Suppressor macrophage (primary cell): ENCODE measurements at regions not wholly inside any gene's neighbourhood (a gene's known extent, or its start where the extent isn't known, plus 50 kb on each side); places are given as distances from the start of the nearest gene placed in this dataset.
A peak's percentile ranks its signal among the peaks of the same experiment; 100 is the strongest.

Experiments used
- DNase-seq, 4 experiments: peaks; one replicate each; pipeline ENCODE4 v3.0.0-alpha.2; 2020 to 2022

- DNase-seq, result peak; percentile 71 to 88 (median 84)
Observed at GRCh38 chr13:29925457-29926097, 75.2 kb upstream of the UBL3 start.

- DNase-seq, result no peak
Observed at GRCh38 chr13:29924482-29925350, 74.3 kb upstream of the UBL3 start.

GRCh38 chr13:29923554-29924481 lies 73.4 kb upstream of the UBL3 start:
- DNase-seq, result peak; percentile 24 to 59 (median 46)

- DNase-seq, result no peak
Observed at GRCh38 chr13:29922896-29923295, 72.5 kb upstream of the UBL3 start.

DNA sequence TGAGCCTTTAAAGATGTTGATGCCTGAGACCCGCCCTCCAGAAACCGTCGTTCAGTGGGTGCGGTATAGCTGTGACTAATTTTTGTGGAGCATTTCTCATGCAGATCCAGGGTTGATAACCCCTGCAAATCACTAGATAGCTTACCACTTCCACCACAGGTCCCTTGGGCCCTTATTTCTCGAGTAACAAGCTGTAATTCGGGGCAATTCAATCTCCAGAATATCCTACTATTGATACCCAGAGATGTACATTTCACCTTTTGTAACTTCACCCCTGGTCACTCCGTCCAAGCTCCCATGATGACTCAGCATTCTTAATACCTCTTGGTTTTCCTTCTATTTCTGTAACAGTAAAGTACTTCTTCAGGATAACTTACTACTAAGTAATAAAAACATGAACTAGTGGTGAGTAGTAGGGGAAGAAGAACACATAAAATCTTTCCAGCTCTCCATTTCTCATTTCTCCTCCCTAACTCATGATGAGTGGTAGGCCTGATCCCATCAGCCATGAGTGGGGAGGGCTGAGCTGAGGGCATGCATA lies 71.9 kb upstream of the UBL3 start:
- no peak for DNase-seq

- no peak for DNase-seq
Observed at GRCh38 chr13:29921542-29921941, 71.1 kb upstream of the UBL3 start.

DNA sequence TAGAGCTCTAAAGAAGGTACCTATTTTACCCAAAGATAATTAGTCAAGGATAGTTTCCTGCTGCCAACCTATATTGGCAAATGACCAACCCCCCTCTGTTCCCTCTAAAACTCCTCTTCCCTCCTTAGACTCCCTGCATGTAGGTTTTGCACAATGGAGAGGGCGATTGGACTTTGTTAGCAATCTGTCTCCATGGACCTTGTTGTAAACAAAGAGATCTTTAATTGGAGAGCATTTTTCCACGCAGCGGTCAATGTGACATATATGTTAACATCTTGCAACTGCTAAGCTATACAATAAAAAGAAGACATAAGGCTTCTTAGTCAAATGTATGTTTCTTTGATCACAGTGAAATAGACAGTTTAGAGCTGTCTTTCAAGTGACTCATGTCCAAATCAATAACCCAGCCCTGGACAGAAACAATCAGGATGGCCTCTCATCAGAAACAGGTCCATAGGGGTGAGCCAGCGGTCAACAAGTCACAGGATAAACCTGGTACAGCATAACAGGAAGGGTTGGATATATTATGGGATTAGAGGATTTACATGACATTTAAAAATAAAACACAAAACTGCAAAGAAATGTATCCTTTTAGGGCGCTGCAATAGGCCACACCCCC lies 69.7 kb upstream of the UBL3 start:
- DNase-seq, result no peak

GRCh38 chr13:29918845-29919244 lies 68.4 kb upstream of the UBL3 start:
- no peak for DNase-seq

DNA sequence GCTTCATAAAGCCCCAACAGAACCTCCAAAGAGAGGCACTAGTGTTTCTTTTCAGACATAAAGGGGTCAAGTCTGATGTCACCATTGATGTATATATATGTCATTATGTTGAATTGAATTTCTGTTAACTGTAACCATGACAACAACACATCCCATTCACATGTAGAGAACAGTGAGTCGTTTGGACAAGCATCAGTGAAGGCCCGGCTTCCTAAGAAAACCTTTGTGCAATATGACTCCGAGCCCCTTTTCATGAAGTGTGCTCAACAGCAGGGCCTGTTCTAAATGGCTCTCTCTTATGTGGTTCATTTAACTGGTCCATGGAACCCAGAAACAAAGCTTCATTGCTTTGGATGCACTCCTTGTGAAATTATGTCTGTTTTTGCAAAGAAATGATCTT lies 67.2 kb upstream of the UBL3 start:
- no peak for DNase-seq

- peak; percentile 40 to 71 (median 59) for DNase-seq
Observed at GRCh38 chr13:29914581-29914980, 64.2 kb upstream of the UBL3 start.

GRCh38 chr13:29911781-29912418 lies 61.5 kb upstream of the UBL3 start:
- DNase-seq, result no peak

DNA sequence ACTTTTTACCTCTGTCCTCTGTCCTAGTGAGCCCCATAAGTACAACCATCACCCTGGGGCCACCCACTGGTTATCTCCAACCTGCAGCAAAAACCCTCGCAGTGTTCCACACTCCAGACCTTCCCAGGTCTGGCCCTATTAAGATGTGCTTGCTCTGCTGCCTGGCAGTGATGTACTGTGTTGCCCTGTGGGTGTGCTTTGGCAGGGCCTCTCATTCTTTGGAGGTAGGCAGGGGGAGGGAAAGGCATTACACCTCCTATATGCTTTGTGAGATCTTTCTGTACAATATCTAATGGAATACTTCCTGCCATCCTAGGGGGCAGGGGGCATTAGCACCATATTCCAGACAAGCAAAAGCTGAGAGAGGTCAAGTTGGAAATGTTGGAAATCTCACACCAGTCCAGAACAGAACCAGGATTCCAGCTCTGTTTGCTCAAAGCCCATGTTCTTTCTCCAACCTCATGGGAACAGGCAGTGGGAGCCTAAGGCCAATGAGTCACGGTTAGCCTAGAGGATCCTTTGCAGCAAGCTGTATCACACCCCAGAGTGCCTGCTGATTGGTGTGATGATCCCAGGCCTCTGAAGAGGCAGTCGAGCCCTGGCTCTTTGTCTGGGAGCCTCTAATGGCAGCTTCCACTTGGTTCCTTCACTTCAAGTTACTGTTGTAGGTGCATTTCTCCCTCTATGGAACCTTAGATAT lies 59.7 kb upstream of the UBL3 start:
- no peak for DNase-seq

GRCh38 chr13:29909081-29909730 lies 58.8 kb upstream of the UBL3 start:
- no peak for DNase-seq

- no peak for DNase-seq
Observed at GRCh38 chr13:29908416-29909080, 58.1 kb upstream of the UBL3 start.

- no peak for DNase-seq
Observed at GRCh38 chr13:29907670-29908069, 57.3 kb upstream of the UBL3 start.

- no peak for DNase-seq
Observed at GRCh38 chr13:29906432-29907011, 56.1 kb upstream of the UBL3 start.

DNA sequence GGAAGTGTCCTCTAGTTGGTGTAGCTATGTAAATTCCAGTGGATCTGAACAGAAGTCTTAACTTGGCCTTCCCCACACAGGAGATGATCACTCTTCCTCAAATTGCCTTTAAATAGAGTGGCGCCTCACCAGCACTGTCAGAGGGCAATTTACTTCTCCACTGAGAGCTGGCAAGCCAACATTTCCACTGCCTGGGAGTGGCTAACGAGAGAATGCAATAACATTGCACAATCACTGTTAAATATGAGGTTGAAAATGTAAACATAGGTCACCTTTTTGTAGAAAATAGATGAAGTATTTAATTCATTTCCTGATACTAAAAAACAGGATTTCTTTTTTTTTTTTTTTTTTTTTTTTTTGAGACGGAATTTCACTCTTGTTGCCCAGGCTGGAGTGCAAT lies 55.4 kb upstream of the UBL3 start:
- DNase-seq, result peak; percentile 73 to 86 (median 84)

- no peak for DNase-seq
Observed at GRCh38 chr13:29903996-29904395, 53.6 kb upstream of the UBL3 start.

DNA sequence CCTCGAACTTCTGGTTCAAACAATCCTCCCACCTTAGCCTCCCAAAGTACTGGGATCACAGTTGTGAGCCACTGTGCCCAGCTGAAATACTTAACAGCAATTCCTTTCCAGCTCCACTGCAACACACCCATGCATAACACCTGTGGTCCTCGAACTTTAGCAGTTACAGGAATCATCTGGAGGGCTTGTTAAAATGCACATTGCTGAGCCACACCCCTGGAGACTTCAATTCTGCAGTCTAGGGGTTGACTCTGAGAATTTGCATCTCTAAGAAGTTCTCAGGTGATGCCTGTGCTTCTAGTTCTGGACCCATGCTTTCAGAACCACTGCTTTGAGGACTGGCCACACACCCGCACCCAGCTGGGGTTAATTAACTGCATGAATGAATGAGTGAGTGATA lies 53.1 kb upstream of the UBL3 start:
- no peak for DNase-seq
